Ascending aorta (tissue), 2 donors: ENCODE measurements at regions not wholly inside any gene's neighbourhood (a gene's known extent, or its start where the extent isn't known, plus 50 kb on each side); places are given as distances from the start of the nearest gene placed in this dataset.
"Not testable (repeated sequence)": the region's sequence is repeated elsewhere in the genome, so short reads cannot be mapped to it uniquely, and the experiment has no call there.

ENCODE experiments used
- DNase-seq, 2 donors: peaks; one replicate each; pipeline ENCODE4 v3.0.0-alpha.2; 2019; ENCODE audit warnings: low spot score in 2 of 2
- H3K27ac ChIP-seq, 2 donors: fragments of 200-600 bp; sonication (generic); one replicate each; pipeline ENCODE4 v1.5.1; 2016 to 2017; ENCODE audit warnings: mild to moderate bottlenecking in 1 of 2
- H3K27me3 ChIP-seq: fragments of 200-600 bp; sonication (generic); one replicate; pipeline ENCODE4 v1.5.1; 2017
- H3K36me3 ChIP-seq, 2 donors: fragments of 200-600 bp; sonication (generic); one replicate each; pipeline ENCODE4 v1.5.1; 2016
- H3K4me1 ChIP-seq, 2 donors: fragments of 200-600 bp; sonication (generic); one replicate each; pipeline ENCODE4 v1.5.1; 2016 to 2017; ENCODE audit warnings: mild to moderate bottlenecking in 1 of 2
- H3K4me3 ChIP-seq, 2 donors: fragments of 200-600 bp; sonication (generic); one replicate each; pipeline ENCODE4 v1.5.1; 2016 to 2017; ENCODE audit warnings: mild to moderate bottlenecking in 1 of 2
- H3K9me3 ChIP-seq, 2 donors: fragments of 200-600 bp; sonication (generic); one replicate each; pipeline ENCODE4 v1.5.1; 2016
- CTCF ChIP-seq, 3 experiments: fragments of 200-600 bp in 2 of 3; fragments of 450-650 bp in 1 of 3; sonication (generic) in 2 of 3; IDR thresholded peaks; one replicate each; pipeline ENCODE4 v1.5.1; 2016 to 2019; ENCODE audit warnings: antibody characterized with exemption in 3 of 3, mild to moderate bottlenecking in 1 of 3, moderate library complexity in 1 of 3
- intact Hi-C: fragments of 100-400 bp; cut with DNase I; formaldehyde crosslinking; loops from one replicate; pipeline ENCODE4 v1.15.1; 2023

- H3K4me3 ChIP-seq: no peak overlapping the region
- no peaks in the 10 kb centered on the region for H3K4me1 ChIP-seq
- intact Hi-C loops: no loop called here
- no peaks in the 10 kb centered on the region for H3K9me3 ChIP-seq
- H3K36me3 ChIP-seq: no peaks in the 10 kb centered on the region
- DNase-seq: no peak
- no peaks in the 10 kb centered on the region for H3K27me3 ChIP-seq
- no peak overlapping the region for H3K27ac ChIP-seq
- TF ChIP-seq CTCF (IDR thresholded peaks at IDR 0.05): no peak
Measured at GRCh38 chr5:87034557-87034956, 233.1 kb upstream of the RASA1 start.

DNA sequence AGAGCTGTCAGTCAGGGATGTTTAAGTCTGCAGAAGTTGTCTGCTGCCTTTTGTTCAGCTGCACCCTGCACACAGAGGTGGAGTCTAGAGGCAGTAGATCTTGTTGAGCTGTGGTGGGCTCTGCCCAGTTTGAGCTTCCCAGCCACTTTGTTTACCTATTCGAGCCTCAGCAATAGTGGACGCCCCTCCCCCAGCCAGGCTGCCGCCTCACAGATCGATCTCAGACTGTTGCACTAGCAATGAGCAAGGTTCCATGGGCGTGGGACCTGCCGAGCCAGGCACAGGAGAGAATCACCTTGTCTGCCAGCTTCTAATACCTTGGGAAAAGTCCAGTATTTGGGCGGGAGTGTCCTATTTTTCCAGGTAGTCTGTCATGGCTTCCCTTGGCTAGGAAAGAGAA, 225.1 kb upstream of the RASA1 start:
- TF ChIP-seq CTCF (IDR thresholded peaks at IDR 0.05): no peak
- H3K4me3 ChIP-seq: no peak overlapping the region
- no peak overlapping the region for H3K27ac ChIP-seq
- no peak for DNase-seq
- no peaks in the 10 kb centered on the region for H3K4me1 ChIP-seq
- H3K36me3 ChIP-seq: no peaks in the 10 kb centered on the region
- no peaks in the 10 kb centered on the region for H3K9me3 ChIP-seq
- H3K27me3 ChIP-seq: no peaks in the 10 kb centered on the region
- intact Hi-C loops: no loop called here

DNA sequence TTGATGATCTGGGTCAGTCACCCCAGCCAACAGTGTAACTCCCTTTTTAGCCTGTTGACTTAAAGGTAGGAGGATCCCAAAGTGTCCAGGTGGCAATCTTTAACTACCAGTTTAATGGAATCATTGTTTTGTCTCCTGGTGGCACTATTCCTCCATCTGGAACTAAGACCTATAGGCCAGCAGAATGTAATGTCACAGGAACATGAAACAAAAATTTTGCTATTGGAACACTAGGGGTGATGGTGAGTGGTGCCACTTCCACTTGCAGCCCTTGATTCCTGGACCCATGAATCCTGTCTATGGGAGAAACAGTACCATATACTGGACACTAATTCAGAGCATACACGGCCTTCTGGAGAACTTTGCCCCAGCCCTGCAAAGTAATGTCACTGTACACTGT, 219.5 kb upstream of the RASA1 start:
- Histone ChIP-seq H3K4me1 (no peaks in the 10 kb centered on the region), H3K9me3 (no peaks in the 10 kb centered on the region), H3K36me3 (no peaks in the 10 kb centered on the region), H3K27ac (no peak overlapping the region), H3K4me3 (no peak overlapping the region), H3K27me3 (no peaks in the 10 kb centered on the region)
- TF ChIP-seq CTCF (IDR thresholded peaks at IDR 0.05): no peak
- intact Hi-C loops: no loop called here
- DNase-seq: no peak

GRCh38 chr5:87049012-87049411, 218.7 kb upstream of the RASA1 start:
- intact Hi-C loops, H3K4me1 ChIP-seq, H3K36me3 ChIP-seq, H3K4me3 ChIP-seq, H3K27me3 ChIP-seq, DNase-seq, H3K9me3 ChIP-seq, H3K27ac ChIP-seq: not testable (repeated sequence)

GRCh38 chr5:87051502-87052113, 216.1 kb upstream of the RASA1 start:
- intact Hi-C loops: no loop called here
- Histone ChIP-seq H3K27ac (no peak overlapping the region), H3K36me3 (no peaks in the 10 kb centered on the region), H3K4me1 (no peaks in the 10 kb centered on the region), H3K9me3 (no peaks in the 10 kb centered on the region), H3K27me3 (no peaks in the 10 kb centered on the region), H3K4me3 (no peak overlapping the region)
- DNase-seq: no peak
- TF ChIP-seq CTCF (IDR thresholded peaks at IDR 0.05): no peak

GRCh38 chr5:87053146-87053545, 214.5 kb upstream of the RASA1 start:
- Histone ChIP-seq H3K27ac (no peak overlapping the region), H3K36me3 (no peaks in the 10 kb centered on the region), H3K27me3 (no peaks in the 10 kb centered on the region), H3K4me1 (no peaks in the 10 kb centered on the region), H3K9me3 (no peaks in the 10 kb centered on the region), H3K4me3 (no peak overlapping the region)
- no peak for DNase-seq
- TF ChIP-seq CTCF (IDR thresholded peaks at IDR 0.05): no peak
- intact Hi-C loops: no loop called here
